Omental fat pad (tissue), 3 donors: ENCODE measurements at regions not wholly inside any gene's neighbourhood (a gene's known extent, or its start where the extent isn't known, plus 50 kb on each side); places are given as distances from the start of the nearest gene placed in this dataset.
"Not testable (repeated sequence)": the region's sequence is repeated elsewhere in the genome, so short reads cannot be mapped to it uniquely, and the experiment has no call there.

ENCODE experiments used
- ATAC-seq: fragments of 150-250 bp; one replicate; pipeline ENCODE4 v1.9.1; 2016; ENCODE audit warnings: mild to moderate bottlenecking, moderate library complexity; ENCODE audit not compliant: low FRiP score
- DNase-seq: peaks from one replicate; pipeline ENCODE4 v3.0.0-alpha.2; 2019; ENCODE audit warnings: low spot score
- TF ChIP-seq, protein P1 (sequence below), 3 donors: fragments of 450-650 bp; IDR thresholded peaks; one replicate each; pipeline ENCODE4 v1.5.1; 2016 to 2017; ENCODE audit warnings: antibody characterized with exemption in 3 of 3, mild to moderate bottlenecking in 3 of 3, moderate library complexity in 2 of 3

DNA sequence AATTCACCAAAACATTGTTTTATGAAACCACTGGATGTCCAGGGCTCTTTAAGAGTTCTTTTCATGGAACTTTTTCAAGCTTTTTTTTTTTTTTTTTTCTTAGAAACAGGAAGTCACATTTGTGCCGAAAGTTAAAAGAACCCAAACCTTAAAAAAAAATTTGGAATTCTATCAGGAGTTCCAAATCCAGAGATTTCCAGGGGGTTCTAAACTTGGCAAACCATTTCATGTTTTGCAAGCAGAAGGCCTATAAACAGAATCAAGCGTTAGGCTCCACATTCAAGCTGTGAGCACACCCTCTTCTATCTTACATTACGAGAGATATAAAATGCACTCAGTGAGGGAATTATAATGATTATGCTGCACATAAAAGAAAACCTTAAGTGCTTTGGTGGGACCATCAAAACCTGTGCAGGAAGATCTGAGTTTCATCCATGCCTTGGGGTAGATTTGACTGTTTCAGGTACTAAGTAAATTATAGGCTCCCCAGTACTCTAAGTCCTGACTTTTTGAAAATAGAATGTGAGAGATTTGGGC is 154.8 kb upstream of the FAR2 start:
- ATAC-seq (no peak), DNase-seq (no peak)
- TF ChIP-seq, protein P1, sequence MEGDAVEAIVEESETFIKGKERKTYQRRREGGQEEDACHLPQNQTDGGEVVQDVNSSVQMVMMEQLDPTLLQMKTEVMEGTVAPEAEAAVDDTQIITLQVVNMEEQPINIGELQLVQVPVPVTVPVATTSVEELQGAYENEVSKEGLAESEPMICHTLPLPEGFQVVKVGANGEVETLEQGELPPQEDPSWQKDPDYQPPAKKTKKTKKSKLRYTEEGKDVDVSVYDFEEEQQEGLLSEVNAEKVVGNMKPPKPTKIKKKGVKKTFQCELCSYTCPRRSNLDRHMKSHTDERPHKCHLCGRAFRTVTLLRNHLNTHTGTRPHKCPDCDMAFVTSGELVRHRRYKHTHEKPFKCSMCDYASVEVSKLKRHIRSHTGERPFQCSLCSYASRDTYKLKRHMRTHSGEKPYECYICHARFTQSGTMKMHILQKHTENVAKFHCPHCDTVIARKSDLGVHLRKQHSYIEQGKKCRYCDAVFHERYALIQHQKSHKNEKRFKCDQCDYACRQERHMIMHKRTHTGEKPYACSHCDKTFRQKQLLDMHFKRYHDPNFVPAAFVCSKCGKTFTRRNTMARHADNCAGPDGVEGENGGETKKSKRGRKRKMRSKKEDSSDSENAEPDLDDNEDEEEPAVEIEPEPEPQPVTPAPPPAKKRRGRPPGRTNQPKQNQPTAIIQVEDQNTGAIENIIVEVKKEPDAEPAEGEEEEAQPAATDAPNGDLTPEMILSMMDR (IDR thresholded peaks at IDR 0.05): no peak

DNA sequence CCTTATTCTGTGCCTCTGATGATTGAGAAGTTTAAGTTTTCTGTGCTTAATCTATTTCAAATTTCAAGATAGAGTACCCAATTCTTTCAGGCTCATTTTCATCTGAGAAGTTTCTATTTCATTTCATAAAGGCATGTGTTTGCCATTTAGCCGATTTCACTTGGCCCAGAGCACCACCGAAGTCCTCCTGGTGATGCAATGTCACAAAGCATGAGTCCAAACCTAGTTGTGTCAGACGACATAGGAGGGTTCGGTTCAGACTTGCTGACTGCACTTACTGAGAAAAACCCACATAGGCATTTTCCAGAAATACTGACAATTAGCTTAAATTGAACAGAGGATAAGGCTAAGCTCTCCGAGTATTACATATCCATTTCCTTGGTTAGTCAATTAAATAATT is 152.4 kb upstream of the FAR2 start:
- no peak for DNase-seq
- no peak for ATAC-seq
- TF ChIP-seq, protein P1 (IDR thresholded peaks at IDR 0.05): no peak

DNA sequence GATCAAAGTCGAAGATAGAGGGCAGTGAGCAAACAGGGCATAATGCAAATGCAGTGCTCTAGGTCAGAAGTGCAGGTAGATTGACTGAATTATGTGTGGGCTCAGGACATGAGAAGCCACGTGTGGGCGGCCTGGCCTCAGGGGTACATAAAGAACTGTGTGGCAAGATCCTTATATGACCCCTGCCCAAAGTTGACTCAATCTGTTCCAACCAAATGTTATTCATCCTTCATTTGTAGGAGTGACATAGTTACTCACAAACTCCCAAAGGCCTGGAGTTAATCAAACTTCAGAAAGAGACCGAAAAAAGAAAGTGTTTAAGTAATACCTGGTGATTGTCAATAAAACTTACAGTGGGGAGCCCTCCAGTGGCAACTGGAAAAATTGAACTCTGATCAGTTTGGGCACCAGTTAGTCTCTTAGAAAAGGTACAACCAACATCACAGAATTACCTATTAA is 150.4 kb upstream of the FAR2 start:
- TF ChIP-seq, protein P1 (IDR thresholded peaks at IDR 0.05): peak in 1 of 3 donors; percentile 25
- ATAC-seq (peak; percentile 95), DNase-seq (no peak)

DNA sequence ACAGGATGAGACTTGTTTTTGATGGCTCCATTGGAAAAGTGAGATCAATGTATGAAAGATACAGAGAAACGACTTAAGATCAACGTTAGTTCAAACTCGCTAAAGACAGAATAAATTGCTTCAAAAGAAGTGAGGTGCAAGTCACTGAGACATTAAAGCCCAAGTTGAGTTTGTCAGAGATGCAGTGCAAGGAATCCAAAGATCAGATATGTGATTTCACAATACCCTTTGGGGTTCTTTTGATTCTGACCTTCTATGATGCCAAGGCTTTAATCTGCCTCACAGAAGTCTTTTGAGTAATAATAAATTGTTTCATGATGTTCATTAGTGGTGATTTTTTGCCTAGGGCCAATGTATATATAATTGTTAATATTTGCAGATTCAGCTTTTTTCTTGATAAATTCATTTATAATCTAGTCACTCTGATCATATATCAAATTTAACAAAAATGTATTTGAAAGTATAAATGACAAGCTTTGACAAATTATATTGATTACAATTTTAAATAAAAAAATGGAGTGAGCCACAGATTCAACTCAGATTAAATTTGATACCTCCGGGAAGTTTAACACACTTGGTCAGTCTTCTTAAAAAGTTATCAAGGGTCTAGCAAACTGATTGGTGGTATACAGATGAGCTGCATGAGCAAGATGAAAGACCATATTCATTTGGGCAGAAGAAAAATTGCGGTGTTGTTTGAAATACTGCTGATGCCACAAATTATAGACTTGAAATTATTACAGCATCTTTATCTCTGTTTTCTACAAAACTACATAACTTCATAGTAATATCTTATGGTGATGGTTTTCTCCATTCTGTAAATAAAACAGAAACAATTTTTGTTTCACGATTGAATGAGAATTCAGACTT is 144.8 kb upstream of the FAR2 start:
- ATAC-seq (no peak), DNase-seq (no peak)
- TF ChIP-seq, protein P1 (IDR thresholded peaks at IDR 0.05): no peak

DNA sequence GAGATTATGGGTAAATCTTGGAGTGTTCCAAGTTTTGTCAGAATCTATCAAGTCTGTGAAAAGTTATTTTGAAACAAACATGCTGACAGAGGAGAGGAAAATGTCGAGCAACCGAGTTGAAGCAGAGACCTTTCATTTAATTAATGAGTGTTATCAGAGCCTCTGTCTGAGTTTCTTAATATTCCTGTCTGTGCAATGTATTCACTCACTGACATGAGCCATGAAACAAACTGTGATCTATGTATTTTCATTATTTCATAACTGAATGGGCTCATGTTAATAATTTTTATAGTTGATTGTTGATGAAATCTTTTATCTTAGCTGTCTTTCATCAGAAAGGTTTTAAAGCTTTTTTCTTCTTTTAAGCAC is 144.2 kb upstream of the FAR2 start:
- TF ChIP-seq, protein P1 (IDR thresholded peaks at IDR 0.05): no peak

DNA sequence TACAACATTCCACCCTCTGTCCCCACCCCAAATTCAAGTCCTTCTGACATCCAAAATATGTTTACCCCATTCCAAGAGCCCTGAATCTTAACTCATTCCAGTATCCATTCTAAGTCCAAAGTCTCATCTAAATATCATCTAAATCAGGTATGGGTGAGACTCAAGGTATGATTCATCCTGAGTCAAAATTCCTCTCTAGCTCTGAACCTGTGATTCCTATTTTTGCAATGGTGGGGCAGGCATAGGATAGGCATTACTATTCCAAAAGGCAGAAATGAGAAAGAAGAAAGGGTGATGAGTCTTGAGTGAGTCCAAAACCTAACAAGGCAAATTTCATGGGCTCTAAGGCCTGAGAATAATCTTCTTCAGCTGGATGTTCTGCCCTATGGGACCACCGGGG is 140.3 kb upstream of the FAR2 start:
- TF ChIP-seq, protein P1 (IDR thresholded peaks at IDR 0.05): no peak
- ATAC-seq (no peak), DNase-seq (no peak)

More for the DNA sequence above, 144.2 kb upstream of the FAR2 start:
- DNase-seq: no peak
- ATAC-seq: peak; percentile 83

DNA sequence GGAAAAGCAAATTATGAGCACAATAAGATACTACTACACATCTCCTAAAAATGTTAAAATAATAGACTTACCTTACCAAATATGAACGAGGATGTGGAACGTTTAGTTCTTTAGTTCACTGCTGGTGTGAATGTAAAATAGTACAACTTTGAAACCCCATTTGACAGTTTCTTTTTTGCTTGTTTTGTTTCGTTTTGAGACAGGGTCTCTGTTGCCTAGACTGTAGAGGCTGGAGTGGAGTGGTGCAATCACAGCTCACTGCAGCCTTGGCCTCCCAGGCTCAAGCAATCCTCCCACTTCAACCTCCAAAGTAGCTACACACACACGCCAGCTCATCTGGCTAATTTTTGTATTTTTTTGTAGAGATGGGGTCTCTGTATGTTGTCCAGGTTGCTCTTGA is 136.4 kb upstream of the FAR2 start:
- DNase-seq (no peak), ATAC-seq (no peak)
- TF ChIP-seq, protein P1 (IDR thresholded peaks at IDR 0.05): no peak

DNA sequence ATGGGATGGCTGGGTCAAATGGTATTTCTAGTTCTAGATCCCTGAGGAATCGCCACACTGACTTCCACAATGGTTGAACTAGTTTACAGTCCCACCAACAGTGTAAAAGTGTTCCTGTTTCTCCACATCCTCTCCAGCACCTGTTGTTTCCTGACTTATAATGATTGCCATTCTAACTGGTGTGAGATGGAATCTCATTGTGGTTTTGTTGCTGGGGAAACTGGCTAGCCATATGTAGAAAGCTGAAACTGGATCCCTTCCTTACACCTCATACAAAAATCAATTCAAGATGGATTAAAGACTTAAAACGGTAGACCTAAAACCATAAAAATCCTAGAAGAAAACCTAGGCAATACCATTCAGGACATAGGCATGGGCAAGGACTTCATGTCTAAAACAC is 131.5 kb upstream of the FAR2 start:
- not testable (repeated sequence) for ATAC-seq, DNase-seq
